Hematopoietic multipotent progenitor cell treated with erythropoietin and hydrocortisone succinate and interleukin-3 and kit ligand, for 15 days (in vitro differentiated cells): ENCODE measurements at regions not wholly inside any gene's neighbourhood (a gene's known extent, or its start where the extent isn't known, plus 50 kb on each side); places are given as distances from the start of the nearest gene placed in this dataset.
"Not testable (repeated sequence)": the region's sequence is repeated elsewhere in the genome, so short reads cannot be mapped to it uniquely, and the experiment has no call there.

Experiments used
- DNase-seq: peaks from one replicate; pipeline ENCODE4 v3.0.0-alpha.2; 2015; ENCODE audit warnings: low spot score

- DNase-seq = no peak
Observed at GRCh38 chr11:25159341-25159740, 662.5 kb downstream of the LUZP2 start.

DNA sequence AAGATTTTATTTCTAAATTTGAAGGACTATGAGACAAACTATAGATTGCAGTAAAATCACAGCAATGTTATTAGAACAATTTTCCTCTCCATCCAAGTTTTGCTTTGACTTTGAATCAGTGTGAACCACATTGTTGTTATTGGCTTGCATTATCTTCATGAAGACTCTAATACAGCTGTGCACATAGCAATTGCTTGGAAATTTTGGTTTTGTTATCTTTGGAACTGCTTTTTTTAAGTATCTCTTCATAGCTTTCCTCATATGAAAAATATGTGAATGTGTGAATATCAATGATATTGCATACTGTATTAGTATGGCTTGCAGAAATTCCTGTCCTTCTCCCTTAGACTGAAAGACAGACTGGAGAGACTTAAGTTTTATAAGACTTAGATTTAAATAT lies 666.6 kb downstream of the LUZP2 start:
- DNase-seq = no peak

DNA sequence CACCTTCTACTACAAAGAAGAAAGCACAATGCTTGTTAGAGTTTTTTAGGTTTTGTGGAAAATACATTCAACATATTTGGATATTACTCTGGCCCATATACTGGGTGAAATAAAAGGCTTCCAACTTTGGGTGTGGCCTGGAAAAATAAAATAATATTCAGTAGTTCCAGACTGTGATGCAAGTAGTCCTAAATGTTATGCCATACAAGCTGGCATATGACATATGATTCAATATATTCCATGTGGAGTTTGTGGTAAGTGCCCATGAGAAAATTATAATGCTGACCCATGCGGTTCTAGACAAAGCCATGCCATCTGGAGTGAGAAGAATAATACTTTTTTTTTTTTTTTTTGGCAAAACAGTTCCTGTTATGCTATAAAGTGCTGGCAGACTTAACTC lies 683.3 kb downstream of the LUZP2 start:
- DNase-seq = no peak

DNA sequence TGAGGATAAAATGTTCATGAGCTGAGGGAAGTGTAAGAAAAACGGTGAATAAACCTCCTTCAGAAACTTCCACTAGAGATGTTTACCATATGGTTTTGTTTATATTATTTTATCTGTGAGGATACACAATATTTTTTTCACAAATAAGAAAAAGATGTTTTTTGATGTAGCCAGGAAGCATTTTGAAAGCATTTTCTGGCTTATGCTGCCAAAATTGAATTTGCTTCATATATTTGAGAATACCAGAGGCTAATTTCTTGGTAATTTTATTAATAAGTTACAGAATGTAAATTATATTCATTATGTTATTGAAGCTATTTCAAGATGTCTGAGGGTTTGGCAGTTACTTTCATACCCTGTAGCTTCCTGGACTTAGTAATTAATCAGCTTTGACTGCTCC lies 686.6 kb downstream of the LUZP2 start:
- DNase-seq = no peak

DNA sequence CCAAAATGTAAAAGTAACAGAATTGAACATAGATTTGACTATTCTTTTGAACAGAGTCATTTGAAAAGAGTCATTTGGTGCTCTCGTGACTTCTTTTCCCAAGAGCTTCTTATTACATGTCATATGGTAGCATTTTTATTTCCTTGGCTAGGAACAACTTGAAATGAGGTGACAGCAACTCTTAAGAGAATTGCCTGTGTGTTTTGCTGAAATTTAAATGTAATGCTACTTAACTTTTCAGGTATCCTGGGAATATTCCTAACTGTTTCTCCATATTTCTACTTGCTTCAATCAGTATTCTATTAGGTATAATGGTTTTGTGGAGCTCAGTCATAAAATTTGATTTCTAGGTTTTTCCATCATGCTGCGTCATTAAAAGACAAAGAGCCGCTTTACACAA lies 700.7 kb downstream of the LUZP2 start:
- DNase-seq = no peak

DNA sequence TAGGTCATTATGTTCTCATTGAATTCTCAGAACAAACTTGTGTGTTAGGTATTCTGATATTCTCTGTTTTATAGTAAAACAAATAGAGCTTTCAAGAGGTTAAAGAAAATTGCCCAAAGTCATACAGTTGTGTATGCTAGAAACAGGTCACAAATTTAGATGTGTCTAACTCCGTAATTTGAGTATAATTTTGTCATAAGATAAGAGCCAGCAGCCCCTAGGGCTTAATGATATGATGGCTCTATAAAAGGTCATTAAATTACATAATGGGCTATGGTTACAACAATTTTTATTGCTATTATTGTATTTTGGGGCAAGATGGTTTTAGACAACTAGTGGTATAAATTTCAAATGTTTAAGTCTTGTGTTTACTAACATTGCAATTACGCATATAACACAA lies 701.9 kb downstream of the LUZP2 start:
- DNase-seq = no peak

GRCh38 chr11:25200925-25201324 lies 704.1 kb downstream of the LUZP2 start:
- no peak for DNase-seq

DNA sequence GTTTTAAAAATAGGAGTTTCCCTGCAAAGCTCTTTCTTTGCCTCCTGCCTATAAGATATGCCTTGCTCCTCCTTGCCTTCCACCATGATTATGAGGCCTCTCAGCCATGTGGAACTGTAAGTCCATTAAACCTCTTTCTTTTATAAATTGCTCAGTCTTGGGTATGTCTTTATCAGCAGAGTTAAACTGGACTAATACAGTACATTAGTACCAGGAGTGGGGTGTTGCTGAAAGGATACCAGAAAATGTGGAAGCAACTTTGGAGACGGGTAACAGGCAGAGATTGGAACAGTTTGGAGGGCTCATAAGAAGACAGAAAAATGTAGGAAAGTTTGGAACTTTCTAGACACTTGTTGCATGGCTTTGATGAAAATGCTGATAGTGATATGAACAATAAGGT lies 709.9 kb downstream of the LUZP2 start:
- DNase-seq = no peak

DNA sequence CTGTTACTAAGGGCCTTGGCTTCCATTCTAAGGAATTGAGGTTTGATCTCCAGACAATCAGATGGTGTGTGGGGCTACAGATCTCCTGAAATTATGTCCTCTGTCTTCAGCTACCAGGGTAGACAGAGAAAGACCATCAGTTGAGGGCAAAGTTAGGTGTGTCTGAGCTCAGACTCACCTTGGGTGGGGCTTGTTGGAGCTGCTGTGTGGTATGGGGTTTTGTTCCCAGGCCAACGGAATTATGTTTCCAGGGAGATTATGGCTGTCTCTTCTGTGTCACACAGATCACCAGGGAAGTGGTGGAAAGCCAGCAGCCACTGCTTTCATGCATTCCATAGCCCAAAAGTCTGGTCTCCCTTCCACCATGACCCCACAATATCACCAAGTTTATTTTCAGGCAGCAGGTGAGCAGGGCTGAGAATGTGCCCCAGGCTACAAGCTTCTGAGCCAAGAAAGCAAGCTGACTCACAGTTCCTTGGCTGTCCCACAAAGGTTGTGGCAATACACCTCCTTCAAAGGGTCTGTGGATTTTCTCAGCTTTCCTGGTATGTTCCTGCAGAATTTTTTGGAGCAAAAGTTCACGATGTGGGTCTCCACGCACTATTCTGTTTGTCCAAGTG lies 714.9 kb downstream of the LUZP2 start:
- DNase-seq = no peak

DNA sequence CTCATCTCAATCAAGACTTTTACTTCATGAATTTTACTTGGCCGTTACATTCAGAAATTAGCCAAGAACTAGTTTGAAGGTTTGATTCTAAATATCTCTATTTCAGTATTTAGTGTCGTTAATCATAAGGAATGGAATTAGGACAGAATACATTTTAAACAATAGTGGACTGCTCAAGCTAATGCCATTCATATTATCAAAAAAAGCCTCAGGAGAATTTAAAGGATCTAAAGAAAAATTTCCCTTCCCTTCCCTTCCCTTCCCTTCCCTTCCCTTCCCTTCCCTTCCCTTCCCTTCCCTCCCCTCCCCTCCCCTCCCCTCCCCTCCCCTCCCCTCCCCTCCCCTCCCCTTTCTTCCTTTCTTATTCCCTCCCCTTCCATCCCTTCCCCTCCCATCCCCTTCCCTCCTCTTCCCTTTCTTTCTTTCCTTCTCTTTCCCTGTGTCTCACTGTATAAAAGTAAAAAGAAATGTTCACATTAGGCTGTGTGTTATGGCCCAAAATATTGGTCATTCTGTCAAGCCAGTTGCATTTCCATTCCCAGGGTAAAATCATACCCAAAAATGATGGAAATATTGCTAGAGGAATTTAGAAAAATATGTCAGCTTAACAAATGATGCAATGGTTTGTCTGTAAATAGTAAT lies 717.8 kb downstream of the LUZP2 start:
- no peak for DNase-seq

DNA sequence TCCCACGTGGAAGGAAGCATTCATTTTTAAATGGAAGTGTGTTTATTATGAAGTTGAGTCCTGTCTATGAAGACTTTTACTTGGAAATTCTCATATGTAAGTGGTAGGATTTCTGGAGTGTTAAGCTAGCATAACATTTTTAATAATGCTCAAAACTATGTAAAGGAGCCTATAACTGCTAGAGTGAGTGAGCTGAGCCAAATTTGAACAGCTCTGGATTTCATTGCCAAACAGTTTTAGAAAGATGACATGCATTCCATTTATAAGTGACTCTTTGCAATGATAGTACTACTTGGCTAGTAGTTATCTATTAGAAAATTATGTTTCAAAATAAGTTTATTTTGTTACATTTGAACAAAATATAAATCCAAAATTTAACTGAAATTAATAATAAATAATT lies 721.2 kb downstream of the LUZP2 start:
- DNase-seq = no peak

DNA sequence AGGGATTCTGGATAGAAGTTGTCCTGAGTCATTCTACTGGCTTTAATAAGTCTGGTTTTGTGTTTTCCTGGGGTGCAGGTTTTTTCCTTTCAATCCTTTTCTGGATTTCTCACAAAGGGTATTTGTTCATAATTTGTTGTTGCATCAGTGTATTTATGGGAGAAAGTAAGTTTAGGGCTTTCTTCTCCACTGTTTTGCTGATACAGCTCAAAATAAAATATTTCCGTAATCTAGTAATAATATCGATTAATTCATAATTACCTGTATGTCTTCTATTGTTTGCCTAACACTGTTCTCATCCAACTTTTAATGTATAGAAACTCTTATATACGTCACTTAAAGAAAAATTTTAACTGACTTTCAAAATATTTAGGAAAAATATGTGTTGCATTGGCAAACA lies 728.2 kb downstream of the LUZP2 start:
- DNase-seq = no peak

DNA sequence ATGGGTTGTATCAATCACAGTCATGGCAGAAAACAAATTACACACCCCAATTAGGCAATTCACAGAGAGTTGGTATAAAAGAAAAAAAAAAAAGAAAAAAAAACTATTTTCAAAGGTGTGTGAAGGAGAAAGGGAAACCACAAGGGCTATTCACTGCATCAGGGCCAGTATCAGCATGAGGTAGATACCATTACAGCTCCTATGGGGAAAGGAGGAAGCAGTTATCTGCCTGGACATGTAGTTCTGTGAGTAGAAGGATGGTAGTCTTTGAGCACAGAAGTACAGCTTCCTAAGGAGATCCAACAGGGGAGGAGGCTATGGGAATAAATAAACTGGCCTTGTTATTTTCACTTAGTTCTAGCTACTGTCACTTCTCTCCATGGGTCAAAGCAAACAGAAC lies 746.1 kb downstream of the LUZP2 start:
- DNase-seq = no peak

DNA sequence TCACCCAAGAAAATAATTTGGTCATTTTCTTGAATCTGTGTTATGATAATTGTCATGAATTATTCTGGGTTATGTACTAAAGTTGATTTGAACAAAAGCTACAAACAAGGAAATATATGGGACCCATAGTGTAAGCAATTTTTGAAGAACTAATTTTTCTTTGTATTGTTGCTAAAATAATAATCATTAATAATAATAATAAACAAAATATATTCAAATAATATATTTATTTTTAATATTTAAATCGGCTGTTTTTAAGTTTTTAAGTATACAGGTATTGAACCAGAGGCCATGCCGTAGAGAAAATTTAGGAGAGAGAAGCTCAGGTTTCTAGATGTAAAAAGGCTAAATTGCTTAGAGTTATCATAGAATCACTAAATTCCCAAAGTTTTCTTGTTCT lies 747.3 kb downstream of the LUZP2 start:
- DNase-seq = no peak

DNA sequence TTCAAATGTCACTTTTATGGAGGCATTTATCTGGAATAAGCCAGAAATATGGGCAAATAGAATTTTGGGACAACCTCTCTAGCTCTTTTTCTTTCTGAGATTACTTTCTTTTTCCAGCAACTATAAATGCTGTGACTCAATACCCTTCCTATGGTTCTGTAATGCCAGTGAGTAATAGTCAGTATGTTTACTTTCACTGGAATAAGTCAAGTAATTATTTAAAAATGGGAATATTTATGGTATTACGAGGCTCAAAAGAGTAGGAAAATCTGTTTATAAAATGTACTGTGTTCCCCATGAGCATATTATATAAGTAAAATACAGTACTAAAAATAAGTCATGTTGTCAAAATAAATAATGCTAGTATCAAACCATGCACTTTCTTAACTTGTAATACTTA lies 750.5 kb downstream of the LUZP2 start:
- no peak for DNase-seq

DNA sequence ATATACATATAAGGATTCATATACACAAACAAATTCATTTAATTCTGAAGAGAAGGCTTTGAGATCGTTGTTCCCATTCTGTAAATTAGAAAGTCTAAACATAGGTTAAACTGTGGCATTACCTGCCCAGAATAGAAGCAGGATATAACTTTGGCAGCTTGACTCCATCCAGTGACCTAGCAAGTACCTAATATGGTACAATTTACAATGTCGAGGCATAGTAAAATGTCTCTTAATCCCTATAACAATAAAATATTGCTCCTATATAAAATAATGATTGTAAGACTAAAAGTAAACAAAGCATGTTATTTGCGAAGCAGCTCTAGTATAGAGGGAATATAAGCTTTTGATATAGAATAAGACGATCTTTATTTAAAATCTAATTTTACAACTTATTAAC lies 756.0 kb downstream of the LUZP2 start:
- no peak for DNase-seq

- not testable (repeated sequence) for DNase-seq
Observed at GRCh38 chr11:25263861-25264260, 767.0 kb downstream of the LUZP2 start.

GRCh38 chr11:25271301-25271700 lies 774.4 kb downstream of the LUZP2 start:
- DNase-seq = no peak

DNA sequence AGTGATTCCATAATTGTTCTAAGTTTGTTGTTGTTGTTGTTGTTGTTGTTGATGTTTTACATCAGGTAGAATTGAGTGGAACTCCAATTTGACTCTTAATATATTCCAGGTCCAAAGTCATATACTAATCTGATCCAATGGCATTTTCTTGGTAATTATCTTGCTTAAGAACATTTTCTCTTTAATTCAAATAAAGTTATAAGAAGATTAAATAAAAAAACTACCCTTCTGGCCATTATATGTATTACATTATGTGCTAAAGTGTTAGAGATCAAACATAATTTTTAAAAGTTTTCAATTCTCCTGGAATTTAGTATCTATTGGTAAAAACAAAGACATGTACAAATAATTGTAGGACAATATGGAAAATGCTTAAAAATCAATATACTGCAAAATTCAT lies 775.4 kb downstream of the LUZP2 start:
- DNase-seq = no peak

- DNase-seq = not testable (repeated sequence)
Observed at GRCh38 chr11:25280821-25281220, 784.0 kb downstream of the LUZP2 start.

- DNase-seq = no peak
Observed at GRCh38 chr11:25293166-25293565, 796.3 kb downstream of the LUZP2 start.

DNA sequence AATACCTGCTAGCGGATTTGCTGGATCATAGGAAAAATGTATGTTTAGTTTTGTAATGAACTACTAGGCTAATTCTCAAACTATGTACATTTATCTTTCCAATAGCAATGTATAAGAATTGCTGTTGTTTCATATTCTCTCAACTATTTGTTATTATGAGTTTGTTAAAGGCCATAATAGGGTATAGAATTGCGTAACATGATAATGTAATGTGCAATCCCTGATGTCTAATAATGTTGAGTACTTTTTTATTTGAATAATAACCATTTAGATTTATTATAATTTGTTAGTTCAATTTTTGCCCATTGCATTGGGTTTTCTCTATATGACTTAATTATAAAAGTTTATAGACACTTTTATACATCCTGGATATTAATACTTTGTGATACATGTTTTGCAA lies 801.6 kb downstream of the LUZP2 start:
- no peak for DNase-seq

GRCh38 chr11:25309818-25310217 lies 813.0 kb downstream of the LUZP2 start:
- no peak for DNase-seq

GRCh38 chr11:25317216-25317615 lies 820.4 kb downstream of the LUZP2 start:
- no peak for DNase-seq
